ENCODE measurements at regions not wholly inside any gene's neighbourhood (a gene's known extent, or its start where the extent isn't known, plus 50 kb on each side); places are given as distances from the start of the nearest gene placed in this dataset.

DNA sequence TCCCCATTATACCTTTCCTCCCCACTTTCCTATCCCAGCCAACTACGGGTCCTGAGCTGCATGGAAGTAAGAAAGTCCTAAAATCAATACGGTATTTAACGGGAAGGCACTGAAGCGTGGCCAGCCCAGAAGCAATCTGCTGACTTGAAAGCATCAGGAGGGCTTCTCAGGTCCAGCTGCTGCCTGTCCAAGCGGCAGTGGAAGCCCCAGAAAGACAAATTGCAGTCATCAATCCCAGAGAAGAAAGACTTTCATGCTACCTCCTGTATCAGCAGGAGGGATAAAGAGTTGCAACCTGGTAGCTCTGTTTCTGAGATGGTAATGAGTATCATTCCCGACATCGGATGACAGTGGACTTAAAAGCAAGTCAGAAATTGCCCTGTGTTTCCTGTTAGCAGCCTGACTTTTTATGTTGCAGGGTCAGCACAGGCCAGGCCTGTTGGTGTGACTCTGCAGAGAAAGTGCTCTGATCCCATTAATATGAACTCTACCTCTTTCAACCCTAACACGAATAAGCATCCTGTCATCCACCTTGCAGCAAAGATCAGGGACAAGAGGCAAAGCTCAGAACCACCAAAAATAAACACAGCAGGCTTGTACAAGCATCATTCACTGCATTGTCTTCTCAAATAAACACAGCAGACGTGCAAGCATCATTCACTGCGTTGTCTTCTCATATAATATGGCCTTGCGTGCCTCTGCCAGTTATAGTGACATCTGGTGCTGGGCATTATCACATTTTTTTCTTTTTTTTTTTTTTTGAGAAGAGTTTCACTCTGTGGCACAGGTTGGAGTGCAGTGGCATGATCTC lies 358.6 kb upstream of the CDH11 start:
- H3K27me3 ChIP-seq: no peaks in the 10 kb centered on the region
- H3K4me1 ChIP-seq: no peaks in the 10 kb centered on the region
- DNase-seq (ENCODE audit: extremely low spot score in 2 of 2): no peak
- intact Hi-C loops (cut with DNase I): no loop called here
- H3K9me3 ChIP-seq: no peaks in the 10 kb centered on the region
- no peak overlapping the region for H3K4me3 ChIP-seq
- TF ChIP-seq POLR2A (IDR thresholded peaks at IDR 0.05): no peak
- no peak for TF ChIP-seq POLR2AphosphoS5 (IDR thresholded peaks at IDR 0.05; ENCODE audit: insufficient read depth in 1 of 2, low read depth in 1 of 2)
- TF ChIP-seq, protein P1, sequence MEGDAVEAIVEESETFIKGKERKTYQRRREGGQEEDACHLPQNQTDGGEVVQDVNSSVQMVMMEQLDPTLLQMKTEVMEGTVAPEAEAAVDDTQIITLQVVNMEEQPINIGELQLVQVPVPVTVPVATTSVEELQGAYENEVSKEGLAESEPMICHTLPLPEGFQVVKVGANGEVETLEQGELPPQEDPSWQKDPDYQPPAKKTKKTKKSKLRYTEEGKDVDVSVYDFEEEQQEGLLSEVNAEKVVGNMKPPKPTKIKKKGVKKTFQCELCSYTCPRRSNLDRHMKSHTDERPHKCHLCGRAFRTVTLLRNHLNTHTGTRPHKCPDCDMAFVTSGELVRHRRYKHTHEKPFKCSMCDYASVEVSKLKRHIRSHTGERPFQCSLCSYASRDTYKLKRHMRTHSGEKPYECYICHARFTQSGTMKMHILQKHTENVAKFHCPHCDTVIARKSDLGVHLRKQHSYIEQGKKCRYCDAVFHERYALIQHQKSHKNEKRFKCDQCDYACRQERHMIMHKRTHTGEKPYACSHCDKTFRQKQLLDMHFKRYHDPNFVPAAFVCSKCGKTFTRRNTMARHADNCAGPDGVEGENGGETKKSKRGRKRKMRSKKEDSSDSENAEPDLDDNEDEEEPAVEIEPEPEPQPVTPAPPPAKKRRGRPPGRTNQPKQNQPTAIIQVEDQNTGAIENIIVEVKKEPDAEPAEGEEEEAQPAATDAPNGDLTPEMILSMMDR (IDR thresholded peaks at IDR 0.05): no peak
- no peak overlapping the region for H3K27ac ChIP-seq
- H3K36me3 ChIP-seq: no peaks in the 10 kb centered on the region

DNA sequence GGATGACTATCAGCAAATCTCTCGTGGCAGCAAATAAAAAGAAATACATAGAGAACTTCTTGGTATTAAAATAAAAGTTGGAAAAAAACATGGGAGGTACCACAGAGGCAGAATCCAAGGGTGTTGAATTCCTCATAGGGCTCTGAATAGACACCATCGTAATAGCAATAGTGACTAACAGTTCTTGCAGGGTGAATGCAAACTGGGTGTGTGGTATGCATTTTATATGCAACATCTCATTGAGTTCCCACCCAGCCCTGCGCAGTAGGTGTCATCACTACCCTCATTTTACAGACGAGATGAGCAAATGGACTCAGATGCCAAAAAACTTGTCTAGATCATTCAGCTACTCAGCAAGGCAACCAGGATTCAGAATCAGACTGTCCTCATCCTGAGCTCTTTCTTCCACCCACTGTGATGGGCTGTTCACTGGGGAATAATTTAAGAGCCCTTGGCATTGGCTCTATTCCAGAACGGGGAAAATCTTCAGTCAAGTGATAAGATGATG lies 354.6 kb upstream of the CDH11 start:
- H3K27ac ChIP-seq: no peak overlapping the region
- no peaks in the 10 kb centered on the region for H3K36me3 ChIP-seq
- no peaks in the 10 kb centered on the region for H3K27me3 ChIP-seq
- no peaks in the 10 kb centered on the region for H3K9me3 ChIP-seq
- H3K4me3 ChIP-seq: no peak overlapping the region
- DNase-seq (ENCODE audit: extremely low spot score in 2 of 2): no peak
- TF ChIP-seq POLR2A (IDR thresholded peaks at IDR 0.05) (no peak), POLR2AphosphoS5 (IDR thresholded peaks at IDR 0.05; ENCODE audit: insufficient read depth in 1 of 2, low read depth in 1 of 2) (no peak)
- TF ChIP-seq, protein P1 (IDR thresholded peaks at IDR 0.05): no peak
- no peaks in the 10 kb centered on the region for H3K4me1 ChIP-seq
- intact Hi-C loops (cut with DNase I): no loop called here

DNA sequence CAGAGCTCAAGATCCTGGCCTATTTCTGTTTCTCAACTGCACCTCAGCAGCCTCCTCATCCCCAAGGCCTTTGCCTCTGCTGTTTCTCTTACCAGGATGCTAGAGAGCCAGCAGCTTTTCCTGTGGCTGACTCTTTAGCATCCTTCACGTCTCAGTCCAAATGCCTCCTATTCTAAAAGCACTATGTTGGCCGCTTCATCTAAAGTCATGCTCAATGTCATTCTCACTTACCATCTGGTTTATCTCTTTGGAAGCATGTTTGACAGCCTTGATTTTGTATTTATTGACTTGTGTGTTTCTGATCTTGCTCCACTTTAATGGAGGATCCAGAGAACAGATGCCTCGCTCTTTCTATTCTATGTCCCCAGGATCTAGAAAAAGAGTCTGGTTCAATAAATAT lies 351.8 kb upstream of the CDH11 start:
- intact Hi-C loops (cut with DNase I): no loop called here
- Histone ChIP-seq H3K4me1 (no peaks in the 10 kb centered on the region), H3K36me3 (no peaks in the 10 kb centered on the region), H3K4me3 (no peak overlapping the region), H3K27me3 (no peaks in the 10 kb centered on the region), H3K9me3 (no peaks in the 10 kb centered on the region), H3K27ac (no peak overlapping the region)
- no peak for TF ChIP-seq POLR2A (IDR thresholded peaks at IDR 0.05)
- no peak for TF ChIP-seq POLR2AphosphoS5 (IDR thresholded peaks at IDR 0.05; ENCODE audit: insufficient read depth in 1 of 2, low read depth in 1 of 2)
- TF ChIP-seq, protein P1 (IDR thresholded peaks at IDR 0.05): no peak
- DNase-seq (ENCODE audit: extremely low spot score in 2 of 2): no peak

DNA sequence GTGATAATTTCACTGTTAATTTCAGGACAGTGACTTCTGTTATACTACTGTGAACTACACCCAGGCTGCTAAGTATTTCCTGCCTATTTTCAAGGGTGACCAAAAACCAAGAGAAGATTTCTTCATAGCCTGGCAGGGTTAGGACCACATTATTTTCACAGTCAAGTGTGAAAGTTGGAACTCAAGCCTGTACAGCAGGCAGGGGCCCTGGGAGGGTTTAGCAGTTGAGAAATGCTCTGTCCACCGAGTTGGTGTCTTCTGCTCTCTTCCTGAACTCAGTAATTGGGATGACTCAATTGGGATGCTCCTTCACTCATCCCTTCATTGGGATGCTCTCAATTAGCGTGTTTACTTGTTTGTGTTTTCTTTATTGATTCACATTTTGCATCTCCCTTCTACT lies 347.3 kb upstream of the CDH11 start:
- no peak overlapping the region for H3K27ac ChIP-seq
- intact Hi-C loops (cut with DNase I): no loop called here
- H3K36me3 ChIP-seq: no peaks in the 10 kb centered on the region
- TF ChIP-seq, protein P1 (IDR thresholded peaks at IDR 0.05): no peak
- TF ChIP-seq POLR2A (IDR thresholded peaks at IDR 0.05) (no peak), POLR2AphosphoS5 (IDR thresholded peaks at IDR 0.05; ENCODE audit: insufficient read depth in 1 of 2, low read depth in 1 of 2) (no peak)
- no peak overlapping the region for H3K4me3 ChIP-seq
- no peaks in the 10 kb centered on the region for H3K9me3 ChIP-seq
- H3K27me3 ChIP-seq: no peaks in the 10 kb centered on the region
- H3K4me1 ChIP-seq: no peaks in the 10 kb centered on the region
- no peak for DNase-seq (ENCODE audit: extremely low spot score in 2 of 2)

DNA sequence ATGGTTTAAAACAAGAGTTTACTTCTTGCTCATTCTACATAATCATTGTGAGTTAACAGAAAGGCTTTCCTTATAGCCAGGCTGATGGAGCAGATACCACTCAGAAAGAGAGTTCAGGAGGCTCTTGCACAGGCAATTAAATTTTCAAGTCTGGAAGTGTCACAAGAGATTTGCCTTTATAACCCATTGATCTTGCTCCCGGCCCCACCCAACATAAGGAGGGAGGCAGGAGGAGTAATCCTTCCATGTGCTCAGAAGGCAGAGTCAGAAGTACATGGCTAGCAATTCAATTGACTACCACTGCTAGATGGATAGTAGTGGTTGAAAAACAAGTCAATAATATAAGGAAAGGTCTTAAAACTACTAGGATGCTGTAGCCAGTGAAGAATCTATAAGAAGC lies 346.3 kb upstream of the CDH11 start:
- H3K36me3 ChIP-seq: no peaks in the 10 kb centered on the region
- no peak overlapping the region for H3K4me3 ChIP-seq
- intact Hi-C loops (cut with DNase I): no loop called here
- DNase-seq (ENCODE audit: extremely low spot score in 2 of 2): no peak
- no peaks in the 10 kb centered on the region for H3K27me3 ChIP-seq
- no peaks in the 10 kb centered on the region for H3K9me3 ChIP-seq
- no peak for TF ChIP-seq POLR2A (IDR thresholded peaks at IDR 0.05)
- TF ChIP-seq, protein P1 (IDR thresholded peaks at IDR 0.05): no peak
- TF ChIP-seq POLR2AphosphoS5 (IDR thresholded peaks at IDR 0.05; ENCODE audit: insufficient read depth in 1 of 2, low read depth in 1 of 2): no peak
- no peak overlapping the region for H3K27ac ChIP-seq
- H3K4me1 ChIP-seq: no peaks in the 10 kb centered on the region
